HPDE6-E6E7 (cell line): ENCODE measurements at regions not wholly inside any gene's neighbourhood (a gene's known extent, or its start where the extent isn't known, plus 50 kb on each side); places are given as distances from the start of the nearest gene placed in this dataset.
"Not testable (repeated sequence)": the region's sequence is repeated elsewhere in the genome, so short reads cannot be mapped to it uniquely, and the experiment has no call there.

ENCODE experiments used
- DNase-seq: peaks from one replicate; pipeline ENCODE4 v3.0.0; 2011; ENCODE audit warnings: missing footprints; ENCODE audit errors: extremely low spot score

DNA sequence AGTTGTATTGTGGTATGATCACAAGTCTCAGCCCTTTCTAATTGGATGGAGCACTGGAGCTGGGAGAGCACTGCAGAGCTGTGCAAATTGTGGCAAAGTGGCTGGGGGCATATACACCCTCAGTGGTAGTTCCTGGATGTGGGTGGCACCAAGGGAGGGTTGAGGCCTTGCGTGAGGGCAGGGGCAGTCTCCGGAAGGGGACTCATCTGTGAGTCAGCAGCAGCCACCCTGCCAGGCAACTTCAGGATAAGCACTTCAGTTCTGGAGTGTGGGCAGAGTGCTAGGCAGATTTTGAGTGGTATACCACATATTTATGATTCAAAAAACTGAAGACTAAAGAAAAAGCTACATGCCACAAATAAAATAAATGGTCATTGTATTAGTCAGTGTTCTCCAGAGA lies 210.5 kb downstream of the ETV1 start:
- DNase-seq = peak; percentile 37

DNA sequence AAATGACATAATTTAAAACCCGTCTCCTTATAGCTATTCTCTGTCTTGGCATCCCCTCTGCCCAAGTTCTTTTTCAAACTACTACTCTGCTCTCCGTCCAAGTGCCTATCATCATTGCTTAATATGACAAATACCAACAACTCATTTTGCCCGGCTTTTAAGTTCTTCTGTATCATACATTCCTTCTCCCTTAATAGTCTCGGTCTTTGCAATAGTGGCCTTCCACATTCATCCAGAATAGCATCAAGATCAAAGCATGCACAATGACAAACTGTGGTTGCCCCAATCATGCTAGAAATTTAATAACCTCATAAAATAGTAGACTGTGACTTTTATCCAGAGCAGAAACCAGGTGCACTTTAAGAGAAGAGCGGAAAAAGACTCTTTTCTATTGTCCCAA lies 198.9 kb downstream of the ETV1 start:
- DNase-seq = no peak

DNA sequence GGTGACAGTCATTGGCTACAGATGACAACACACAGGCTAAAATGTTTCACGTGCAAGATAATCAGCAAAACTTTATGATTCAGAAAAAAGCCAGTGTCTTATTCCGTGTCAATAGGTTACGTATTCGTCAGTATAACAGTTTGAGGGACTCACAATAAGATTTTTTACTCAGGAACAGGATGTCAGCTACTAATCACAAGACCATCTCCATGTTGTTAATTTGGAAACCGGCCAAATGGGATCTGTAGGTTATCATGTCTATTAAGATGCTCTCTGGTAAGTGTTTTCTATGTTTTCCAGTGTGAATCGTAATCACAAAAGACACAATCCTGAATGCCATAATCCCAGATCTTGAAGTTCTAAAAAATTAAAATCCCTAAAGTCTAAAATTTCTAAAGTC lies 197.3 kb downstream of the ETV1 start:
- DNase-seq = no peak

DNA sequence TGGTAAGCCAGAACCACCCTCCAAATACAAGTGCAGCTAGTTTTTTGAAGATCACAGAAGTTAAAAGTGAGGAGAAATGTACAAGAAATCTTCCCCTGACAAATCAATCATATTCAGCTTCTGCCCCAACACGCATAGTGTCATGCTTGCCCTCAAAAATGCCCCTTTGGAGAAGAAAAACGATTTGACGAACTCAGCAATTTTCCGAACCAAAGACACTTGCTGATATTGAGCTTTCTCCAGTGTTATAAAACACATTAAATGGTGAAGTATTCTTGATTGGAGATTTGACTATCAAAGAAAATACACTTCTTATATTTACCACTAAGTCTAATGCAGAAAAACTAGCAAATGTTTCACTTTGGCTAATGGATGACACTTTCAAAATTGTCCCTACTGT lies 195.5 kb downstream of the ETV1 start:
- DNase-seq = no peak

DNA sequence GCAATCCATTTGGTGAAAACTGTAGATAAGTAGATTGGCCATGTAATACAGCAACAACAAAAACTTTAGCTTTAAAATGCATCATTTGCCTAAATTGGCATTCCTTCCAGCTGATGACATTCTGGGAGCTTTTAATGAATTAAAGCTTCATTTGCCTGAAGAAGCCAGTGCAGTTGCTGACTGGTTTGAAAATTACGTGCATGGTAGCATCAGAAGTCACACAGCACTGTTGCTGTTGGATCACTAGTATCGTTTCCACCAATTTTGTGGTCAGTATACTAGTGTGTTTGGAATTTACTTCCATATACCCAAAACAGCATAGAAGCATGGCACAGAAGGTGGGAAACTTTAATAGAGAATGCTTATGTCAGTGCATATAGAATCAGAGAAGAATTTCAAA lies 194.9 kb downstream of the ETV1 start:
- no peak for DNase-seq

GRCh38 chr7:13797545-13797944 lies 191.9 kb downstream of the ETV1 start:
- DNase-seq = no peak

GRCh38 chr7:13800694-13801448 lies 188.6 kb downstream of the ETV1 start:
- DNase-seq = peak; percentile 78

DNA sequence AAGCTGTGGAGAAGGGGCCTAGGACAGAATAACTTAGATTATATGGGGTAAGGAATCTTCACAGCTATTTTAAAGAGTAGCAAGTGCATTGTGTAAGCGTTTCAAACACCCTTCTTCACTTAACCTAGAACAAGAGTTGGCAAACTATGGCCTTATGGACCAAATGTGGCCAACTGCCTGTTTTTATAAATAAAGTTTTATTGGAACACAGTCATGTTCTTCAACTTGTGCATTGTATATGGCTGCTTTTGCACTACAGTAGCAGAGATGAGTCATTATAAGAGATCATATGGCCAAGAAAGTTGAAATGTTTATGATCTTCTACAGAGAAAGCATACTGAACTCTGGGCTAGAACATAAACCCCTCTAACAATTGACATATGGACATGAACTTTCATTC lies 187.8 kb downstream of the ETV1 start:
- no peak for DNase-seq

DNA sequence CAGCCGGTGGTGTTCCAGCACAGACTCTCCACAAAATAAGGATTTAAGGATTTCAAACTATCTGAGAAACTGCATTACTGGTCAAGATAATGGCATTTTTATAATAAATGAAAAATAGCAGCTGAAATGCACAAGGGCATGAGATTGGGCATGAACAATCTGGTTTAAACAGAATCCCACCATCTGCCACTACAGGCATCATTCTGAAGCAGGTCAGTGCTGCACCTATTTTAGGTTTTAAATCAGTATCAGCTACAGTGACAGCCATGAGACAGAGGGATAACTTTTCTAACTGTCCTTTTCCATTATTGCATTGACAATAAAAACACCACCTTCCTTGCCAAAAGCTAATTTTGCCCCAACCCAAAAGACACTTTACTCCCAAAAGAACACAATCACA lies 186.8 kb downstream of the ETV1 start:
- DNase-seq = no peak

DNA sequence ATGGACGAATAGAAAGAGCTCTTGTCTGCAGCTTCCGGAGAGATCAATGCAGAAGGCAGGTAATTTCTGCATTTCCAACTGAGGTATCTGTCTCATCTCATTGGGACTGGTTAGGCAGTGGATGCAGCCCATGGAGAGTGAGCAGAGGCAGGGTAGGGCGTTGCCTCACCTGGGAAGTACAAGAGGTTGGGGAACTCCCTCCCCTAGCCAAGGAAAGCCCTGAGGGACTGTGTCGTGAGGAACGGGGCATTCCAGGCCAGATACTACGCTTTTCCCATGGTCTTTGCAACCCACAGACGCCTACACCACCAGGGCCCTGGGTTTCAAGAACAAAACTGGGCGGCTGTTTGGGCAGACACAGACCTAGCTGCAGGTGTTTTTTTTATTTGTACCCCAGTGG lies 186.3 kb downstream of the ETV1 start:
- DNase-seq = no peak

GRCh38 chr7:13806089-13806867 lies 183.2 kb downstream of the ETV1 start:
- not testable (repeated sequence) for DNase-seq

- DNase-seq = not testable (repeated sequence)
Measured at GRCh38 chr7:13817230-13817629, 172.2 kb downstream of the ETV1 start.

DNA sequence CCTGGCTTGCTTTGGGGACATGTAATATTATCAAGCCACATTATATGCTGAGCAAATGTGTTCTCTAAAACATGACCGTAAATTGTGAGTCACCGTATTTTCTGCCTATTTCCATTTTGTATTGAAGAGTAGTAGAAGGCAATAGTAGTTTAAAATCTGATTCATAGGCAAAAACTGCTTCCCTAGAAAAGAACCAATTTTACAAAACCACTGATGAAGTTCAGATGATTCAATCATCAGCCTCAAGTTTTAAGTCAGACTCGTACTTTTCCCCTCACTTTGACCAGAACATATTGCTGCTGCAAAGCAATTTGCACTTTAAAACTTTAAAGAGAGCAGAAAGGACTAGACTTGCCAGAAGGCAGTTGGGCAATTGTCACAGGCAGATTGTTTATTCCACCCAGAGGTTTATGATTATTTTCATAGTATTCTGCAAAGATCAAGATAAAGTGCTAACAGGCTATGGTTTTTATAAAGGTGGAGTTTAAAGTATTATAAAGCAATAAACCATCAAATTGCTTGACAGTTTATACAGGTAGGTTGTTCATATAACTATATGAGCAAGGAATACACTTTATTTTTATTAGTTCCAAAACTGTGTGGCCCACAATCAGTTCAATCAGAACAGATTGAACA lies 168.2 kb downstream of the ETV1 start:
- DNase-seq = no peak

- no peak for DNase-seq
Measured at GRCh38 chr7:13822678-13823077, 166.8 kb downstream of the ETV1 start.

DNA sequence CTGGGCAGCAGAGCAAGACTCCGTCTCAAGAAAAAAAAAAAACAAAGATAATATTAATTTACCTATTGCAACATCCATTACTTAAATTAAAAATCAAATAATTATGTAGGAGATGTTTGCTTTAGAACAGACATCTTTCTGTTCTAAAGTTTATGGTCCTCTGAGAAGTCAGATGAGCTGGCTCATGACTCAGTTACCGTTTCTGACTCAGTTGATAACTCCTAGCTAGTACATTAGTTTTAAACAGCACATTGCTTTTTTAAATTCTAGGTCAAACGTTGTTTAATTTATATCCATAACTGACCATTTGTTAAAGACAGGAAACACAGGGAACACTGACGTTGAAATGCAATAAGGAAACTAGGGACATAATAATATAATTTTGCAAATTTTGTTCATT lies 162.7 kb downstream of the ETV1 start:
- no peak for DNase-seq

- no peak for DNase-seq
Measured at GRCh38 chr7:13827716-13828115, 161.8 kb downstream of the ETV1 start.

DNA sequence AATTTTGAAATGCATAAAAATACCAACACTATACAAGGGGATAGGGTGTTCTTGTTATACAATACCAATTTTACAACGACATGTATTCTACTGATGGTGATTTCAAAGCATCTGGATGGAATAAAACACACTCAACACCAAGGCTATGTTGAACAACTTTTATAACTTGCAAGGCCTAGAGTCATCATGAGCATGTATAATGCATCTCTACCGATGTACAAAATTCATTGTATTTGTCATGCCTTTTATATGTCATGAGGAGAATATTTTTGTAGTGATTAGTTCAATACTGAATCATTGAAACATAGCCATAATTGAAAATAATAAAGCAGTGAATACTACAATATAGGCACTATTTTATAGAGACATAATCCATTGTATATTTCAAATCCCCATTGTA lies 160.2 kb downstream of the ETV1 start:
- DNase-seq = no peak

GRCh38 chr7:13829914-13830900 lies 159.3 kb downstream of the ETV1 start:
- DNase-seq = no peak

GRCh38 chr7:13832346-13832745 lies 157.1 kb downstream of the ETV1 start:
- no peak for DNase-seq

DNA sequence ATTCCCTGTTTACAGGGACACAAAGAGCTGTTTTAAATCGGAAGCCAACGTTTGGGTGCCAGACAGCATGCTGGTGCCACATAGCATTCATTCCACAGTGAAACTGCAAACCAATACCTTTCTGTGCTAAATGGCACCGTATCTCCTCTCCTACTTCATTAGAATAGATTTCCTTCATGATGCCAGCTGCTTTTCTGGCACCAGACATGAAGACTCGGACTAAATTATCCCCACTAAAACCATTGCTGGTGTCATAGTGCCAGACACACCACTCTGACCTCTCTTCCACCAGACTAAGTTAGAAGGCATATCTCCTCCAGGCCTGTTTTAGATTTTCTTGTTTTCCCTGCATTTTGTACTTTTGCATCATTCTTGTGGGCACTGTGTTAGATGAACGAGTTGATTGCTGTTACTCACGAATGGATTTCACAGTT lies 155.1 kb downstream of the ETV1 start:
- no peak for DNase-seq

DNA sequence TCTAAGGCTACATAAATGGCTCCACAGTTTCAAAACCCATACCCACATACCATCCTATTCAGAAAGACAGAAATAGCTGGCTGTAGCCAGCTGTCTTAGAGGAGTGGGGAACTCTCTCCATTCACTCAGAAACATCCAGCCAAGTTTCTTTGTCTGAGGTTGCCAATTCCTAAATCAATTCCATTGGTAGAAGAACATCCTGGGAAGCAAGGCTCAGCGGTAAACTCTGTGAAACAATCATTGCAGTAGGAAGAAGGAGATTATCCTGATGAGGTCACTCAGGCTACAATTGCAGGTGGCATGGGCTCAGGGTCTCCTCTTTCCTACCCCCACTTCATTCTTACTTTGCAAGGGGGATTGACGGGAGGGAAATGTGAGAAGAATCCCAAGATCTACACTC lies 154.0 kb downstream of the ETV1 start:
- DNase-seq = no peak

DNA sequence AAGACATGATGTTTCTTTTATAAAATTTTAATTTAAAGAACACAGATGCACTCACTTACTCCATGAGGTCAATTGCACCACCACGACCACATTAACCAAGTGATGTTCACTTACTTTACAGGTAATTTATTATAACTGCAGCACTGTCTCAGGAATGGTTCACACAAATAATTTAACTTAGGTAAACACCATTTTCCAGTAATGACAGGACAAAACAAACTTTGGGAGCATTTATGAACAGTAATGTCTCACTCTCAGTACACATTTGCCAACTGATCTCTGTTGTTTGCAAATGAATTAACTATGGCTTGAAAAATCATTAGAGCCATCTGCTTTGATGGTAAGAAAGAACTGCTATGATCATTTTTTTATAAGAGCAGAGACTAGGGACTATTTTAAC lies 150.4 kb downstream of the ETV1 start:
- DNase-seq = no peak
